SK-N-SH (cell line): ENCODE measurements at regions not wholly inside any gene's neighbourhood (a gene's known extent, or its start where the extent isn't known, plus 50 kb on each side); places are given as distances from the start of the nearest gene placed in this dataset.

Experiments used
- CTCF ChIA-PET: fragments of 300-600, 350-600 bp; formaldehyde crosslinking; extraction: SDS; loops from one replicate; lab custom pipeline; 2021; lab: Yijun Ruan, JAX
- POLR2A ChIA-PET: fragments of 350-600 bp; sonication (Branson Sonifier 250); formaldehyde crosslinking; extraction: SDS; loops from one replicate; lab custom pipeline; 2020; ENCODE audit warnings: antibody characterized with exemption, inconsistent platforms; lab: Yijun Ruan, JAX
- DNase-seq: peaks from one replicate; pipeline ENCODE4 v3.0.0; 2012
- H2AFZ ChIP-seq: fragments of 200-600 bp; sonication (generic); 2 replicates; pipeline ENCODE4 v1.8.1; 2016; ENCODE audit warnings: antibody characterized with exemption, mild to moderate bottlenecking, low read depth
- H3F3A ChIP-seq: fragments of 200-600 bp; sonication (generic); replicated peaks from 2 replicates; pipeline ENCODE3; 2016; ENCODE audit warnings: antibody characterized with exemption, mild to moderate bottlenecking; ENCODE audit not compliant: insufficient read depth
- H3K27ac ChIP-seq, 2 experiments: fragments of 200-500 bp in 1 of 2; fragments of 200-600 bp in 1 of 2; sonication (Bioruptor generic) in 1 of 2; sonication (generic), shearing (Covaris generic) in 1 of 2; 2 replicates each; pipeline versions ENCODE4 v1.5.1 to v1.6.1; 2014 to 2016; ENCODE audit warnings: low read depth in 2 of 2, inconsistent platforms in 1 of 2, low read length in 1 of 2, mild to moderate bottlenecking in 1 of 2, mixed read lengths in 1 of 2
- H3K27me3 ChIP-seq: fragments of 200-600 bp; sonication (generic), shearing (Covaris generic); 2 replicates; pipeline ENCODE4 v1.6.1; 2016; ENCODE audit warnings: mixed run types; ENCODE audit not compliant: insufficient read depth
- H3K36me3 ChIP-seq, 2 experiments: fragments of 200-500 bp in 1 of 2; fragments of 200-600 bp in 1 of 2; sonication (Bioruptor generic) in 1 of 2; sonication (generic) in 1 of 2; replicated peaks in 1 of 2; 2 replicates each; pipeline versions ENCODE3 to v1.5.1; 2014 to 2016; ENCODE audit warnings: low read length in 1 of 2, mild to moderate bottlenecking in 1 of 2; ENCODE audit not compliant: insufficient read depth in 2 of 2, control insufficient read depth in 1 of 2
- H3K4me1 ChIP-seq, 2 experiments: fragments of 200-500 bp in 1 of 2; fragments of 200-600 bp in 1 of 2; sonication (Bioruptor generic) in 1 of 2; sonication (generic), shearing (Covaris generic) in 1 of 2; 2 replicates each; pipeline versions ENCODE4 v1.5.1 to v1.6.1; 2014 to 2016; ENCODE audit warnings: low read depth in 1 of 2, low read length in 1 of 2, mixed run types in 1 of 2; ENCODE audit not compliant: insufficient read depth in 2 of 2, control insufficient read depth in 1 of 2
- H3K4me2 ChIP-seq: fragments of 200-600 bp; sonication (generic), shearing (Covaris generic); 2 replicates; pipeline ENCODE4 v1.6.1; 2017; ENCODE audit warnings: mixed run types
- H3K4me3 ChIP-seq, 2 experiments: fragments of 200-500 bp in 1 of 2; fragments of 200-600 bp in 1 of 2; sonication (Bioruptor generic) in 1 of 2; sonication (generic), shearing (Covaris generic) in 1 of 2; 2 replicates each; pipeline versions ENCODE4 v1.5.1 to v1.8.1; 2014 to 2016; ENCODE audit warnings: low read depth in 2 of 2, inconsistent platforms in 1 of 2, low read length in 1 of 2, mild to moderate bottlenecking in 1 of 2, mixed read lengths in 1 of 2, moderate library complexity in 1 of 2
- H3K79me2 ChIP-seq: fragments of 200-600 bp; sonication (generic); 2 replicates; pipeline ENCODE4 v1.8.1; 2017; ENCODE audit warnings: mild to moderate bottlenecking; ENCODE audit not compliant: insufficient read depth
- H3K9ac ChIP-seq: fragments of 200-600 bp; sonication (generic); 2 replicates; pipeline ENCODE4 v1.6.1; 2017; ENCODE audit warnings: mixed run types
- H3K9me2 ChIP-seq: fragments of 200-600 bp; sonication (generic); 2 replicates; pipeline ENCODE4 v1.6.1; 2017; ENCODE audit warnings: mixed run types
- H3K9me3 ChIP-seq: fragments of 200-600 bp; sonication (generic); 2 replicates; pipeline ENCODE4 v1.6.1; 2017; ENCODE audit warnings: mixed run types, mild to moderate bottlenecking, moderate library complexity
- H4K20me1 ChIP-seq: fragments of 200-600 bp; sonication (generic); 2 replicates; pipeline ENCODE4 v1.6.1; 2017; ENCODE audit warnings: mild to moderate bottlenecking, mixed run types; ENCODE audit not compliant: insufficient read depth
- CTCF ChIP-seq: fragments of 200-600 bp; sonication (generic); IDR thresholded peaks from 2 replicates; pipeline ENCODE4 v1.6.1; 2017; ENCODE audit warnings: antibody characterized with exemption, mild to moderate bottlenecking, moderate library complexity
- ELF1 ChIP-seq: IDR thresholded peaks from 2 replicates; pipeline ENCODE4 v1.4.0; 2012
- EP300 ChIP-seq, 2 experiments: IDR thresholded peaks; 2 replicates each; pipeline versions ENCODE4 v1.4.0 to v1.6.1; 2012; ENCODE audit warnings: borderline replicate concordance in 1 of 2, low read depth in 1 of 2, low read length in 1 of 2
- FOXJ3 ChIP-seq: sonication (generic); formaldehyde crosslinking; IDR thresholded peaks from 2 replicates; pipeline ENCODE4 v1.5.1; 2020; ENCODE audit warnings: mild to moderate bottlenecking, missing genetic modification reagents
- GABPA ChIP-seq: IDR thresholded peaks from 2 replicates; pipeline ENCODE4 v1.4.0; 2012; ENCODE audit warnings: low read depth, mild to moderate bottlenecking
- IRF3 ChIP-seq: fragments of 150-350 bp; IDR thresholded peaks from 2 replicates; pipeline ENCODE4 v1.6.1; 2016; ENCODE audit warnings: mild to moderate bottlenecking, low read depth, low read length
- JUND ChIP-seq: IDR thresholded peaks from 2 replicates; pipeline ENCODE4 v1.4.0; 2012
- MEF2A ChIP-seq: IDR thresholded peaks from 2 replicates; pipeline ENCODE4 v1.4.0; 2012; ENCODE audit warnings: low read depth, borderline replicate concordance
- MXI1 ChIP-seq: IDR thresholded peaks from 2 replicates; pipeline ENCODE4 v1.6.1; 2012; ENCODE audit warnings: mild to moderate bottlenecking, low read depth, low read length, improper control_type of control experiment
- NFIC ChIP-seq: IDR thresholded peaks from 2 replicates; pipeline ENCODE4 v1.4.0; 2012; ENCODE audit warnings: borderline replicate concordance
- NRF1 ChIP-seq: IDR thresholded peaks from 2 replicates; pipeline ENCODE4 v1.6.1; 2012; ENCODE audit warnings: low read depth, mild to moderate bottlenecking, low read length
- PBX3 ChIP-seq: IDR thresholded peaks from 2 replicates; pipeline ENCODE4; 2012
- POLR2AphosphoS5 ChIP-seq: IDR thresholded peaks from 2 replicates; pipeline ENCODE4 v1.6.1; 2012; ENCODE audit warnings: low read depth, low read length
- RAD21 ChIP-seq: IDR thresholded peaks from 2 replicates; pipeline ENCODE4 v1.6.1; 2012; ENCODE audit warnings: mild to moderate bottlenecking, low read length
- RCOR1 ChIP-seq: fragments of 150-350 bp; IDR thresholded peaks from 2 replicates; pipeline ENCODE4 v1.6.1; 2017; ENCODE audit warnings: antibody characterized with exemption, low read length
- REST ChIP-seq: IDR thresholded peaks from 2 replicates; pipeline ENCODE4 v1.6.1; 2012; ENCODE audit warnings: mild to moderate bottlenecking, low read depth, low read length, moderate library complexity
- TCF12 ChIP-seq: IDR thresholded peaks from 2 replicates; pipeline ENCODE4 v1.4.0; 2012
- ZBTB33 ChIP-seq: IDR thresholded peaks from 2 replicates; pipeline ENCODE4 v1.4.0; 2012; ENCODE audit warnings: low read depth, borderline replicate concordance

- no peak for DNase-seq
- ChIA-PET POLR2A (interaction anchor here (0.6 kb wide), 1 partner anchor 36 kb away, joined by 3 read pairs; no protein-coding TSS in a partner anchor), CTCF (interaction anchor here (1.4 to 2.4 kb wide), 3 partner anchors 21 to 47 kb away, joined by 5 to 37 read pairs (median 20); no protein-coding TSS in a partner anchor)
- Histone ChIP-seq H3K36me3 (no peaks in the 10 kb centered on the region), H3F3A (no peaks in the 10 kb centered on the region), H3K9me3 (no peaks in the 10 kb centered on the region), H4K20me1 (no peaks in the 10 kb centered on the region), H3K27me3 (no peaks in the 10 kb centered on the region), H3K4me1 (peaks cover 0 to 7% of the 10 kb centered on the region in 2 experiments; a peak in 2 of 4 replicates), H3K27ac (no peak overlapping the region), H3K4me3 (no peak overlapping the region), H3K4me2 (no peak overlapping the region), H3K79me2 (no peaks in the 10 kb centered on the region), H2AFZ (no peak overlapping the region), H3K9me2 (no peaks in the 10 kb centered on the region), H3K9ac (no peak overlapping the region)
- no peak for TF ChIP-seq GABPA
- TF ChIP-seq FOXJ3 = no peak
- no peak for TF ChIP-seq REST
- no peak for TF ChIP-seq RAD21
- no peak for TF ChIP-seq IRF3
- TF ChIP-seq NFIC = no peak
- no peak for TF ChIP-seq ELF1
- no peak for TF ChIP-seq MEF2A
- no peak for TF ChIP-seq ZBTB33
- TF ChIP-seq CTCF = no peak
- no peak for TF ChIP-seq MXI1
- TF ChIP-seq EP300 (IDR thresholded peaks at IDR 0.05; ENCODE audit: borderline replicate concordance in 1 of 2, low read depth in 1 of 2, low read length in 1 of 2) = no peak; a peak in 1 of 4 replicates
- TF ChIP-seq POLR2AphosphoS5 = no peak
- TF ChIP-seq NRF1 = no peak
- no peak for TF ChIP-seq TCF12
- no peak for TF ChIP-seq PBX3
- no peak for TF ChIP-seq RCOR1
- no peak for TF ChIP-seq JUND
These were observed 145.9 kb upstream of the NOCT start for GRCh38 chr4:138869631-138870030.
